SK-N-SH (cell line): ENCODE measurements at regions not wholly inside any gene's neighbourhood (a gene's known extent, or its start where the extent isn't known, plus 50 kb on each side); places are given as distances from the start of the nearest gene placed in this dataset.

ENCODE experiments used
- CTCF ChIA-PET: fragments of 300-600, 350-600 bp; formaldehyde crosslinking; extraction: SDS; loops from one replicate; lab custom pipeline; 2021; lab: Yijun Ruan, JAX
- POLR2A ChIA-PET: fragments of 350-600 bp; sonication (Branson Sonifier 250); formaldehyde crosslinking; extraction: SDS; loops from one replicate; lab custom pipeline; 2020; ENCODE audit warnings: antibody characterized with exemption, inconsistent platforms; lab: Yijun Ruan, JAX
- DNase-seq: peaks from one replicate; pipeline ENCODE4 v3.0.0; 2012
- H2AFZ ChIP-seq: fragments of 200-600 bp; sonication (generic); 2 replicates; pipeline ENCODE4 v1.8.1; 2016; ENCODE audit warnings: antibody characterized with exemption, mild to moderate bottlenecking, low read depth
- H3F3A ChIP-seq: fragments of 200-600 bp; sonication (generic); replicated peaks from 2 replicates; pipeline ENCODE3; 2016; ENCODE audit warnings: antibody characterized with exemption, mild to moderate bottlenecking; ENCODE audit not compliant: insufficient read depth
- H3K27ac ChIP-seq, 2 experiments: fragments of 200-500 bp in 1 of 2; fragments of 200-600 bp in 1 of 2; sonication (Bioruptor generic) in 1 of 2; sonication (generic), shearing (Covaris generic) in 1 of 2; 2 replicates each; pipeline versions ENCODE4 v1.5.1 to v1.6.1; 2014 to 2016; ENCODE audit warnings: low read depth in 2 of 2, inconsistent platforms in 1 of 2, low read length in 1 of 2, mild to moderate bottlenecking in 1 of 2, mixed read lengths in 1 of 2
- H3K27me3 ChIP-seq: fragments of 200-600 bp; sonication (generic), shearing (Covaris generic); 2 replicates; pipeline ENCODE4 v1.6.1; 2016; ENCODE audit warnings: mixed run types; ENCODE audit not compliant: insufficient read depth
- H3K36me3 ChIP-seq, 2 experiments: fragments of 200-500 bp in 1 of 2; fragments of 200-600 bp in 1 of 2; sonication (Bioruptor generic) in 1 of 2; sonication (generic) in 1 of 2; replicated peaks in 1 of 2; 2 replicates each; pipeline versions ENCODE3 to v1.5.1; 2014 to 2016; ENCODE audit warnings: low read length in 1 of 2, mild to moderate bottlenecking in 1 of 2; ENCODE audit not compliant: insufficient read depth in 2 of 2, control insufficient read depth in 1 of 2
- H3K4me1 ChIP-seq, 2 experiments: fragments of 200-500 bp in 1 of 2; fragments of 200-600 bp in 1 of 2; sonication (Bioruptor generic) in 1 of 2; sonication (generic), shearing (Covaris generic) in 1 of 2; 2 replicates each; pipeline versions ENCODE4 v1.5.1 to v1.6.1; 2014 to 2016; ENCODE audit warnings: low read depth in 1 of 2, low read length in 1 of 2, mixed run types in 1 of 2; ENCODE audit not compliant: insufficient read depth in 2 of 2, control insufficient read depth in 1 of 2
- H3K4me2 ChIP-seq: fragments of 200-600 bp; sonication (generic), shearing (Covaris generic); 2 replicates; pipeline ENCODE4 v1.6.1; 2017; ENCODE audit warnings: mixed run types
- H3K4me3 ChIP-seq, 2 experiments: fragments of 200-500 bp in 1 of 2; fragments of 200-600 bp in 1 of 2; sonication (Bioruptor generic) in 1 of 2; sonication (generic), shearing (Covaris generic) in 1 of 2; 2 replicates each; pipeline versions ENCODE4 v1.5.1 to v1.8.1; 2014 to 2016; ENCODE audit warnings: low read depth in 2 of 2, inconsistent platforms in 1 of 2, low read length in 1 of 2, mild to moderate bottlenecking in 1 of 2, mixed read lengths in 1 of 2, moderate library complexity in 1 of 2
- H3K79me2 ChIP-seq: fragments of 200-600 bp; sonication (generic); 2 replicates; pipeline ENCODE4 v1.8.1; 2017; ENCODE audit warnings: mild to moderate bottlenecking; ENCODE audit not compliant: insufficient read depth
- H3K9ac ChIP-seq: fragments of 200-600 bp; sonication (generic); 2 replicates; pipeline ENCODE4 v1.6.1; 2017; ENCODE audit warnings: mixed run types
- H3K9me2 ChIP-seq: fragments of 200-600 bp; sonication (generic); 2 replicates; pipeline ENCODE4 v1.6.1; 2017; ENCODE audit warnings: mixed run types
- H3K9me3 ChIP-seq: fragments of 200-600 bp; sonication (generic); 2 replicates; pipeline ENCODE4 v1.6.1; 2017; ENCODE audit warnings: mixed run types, mild to moderate bottlenecking, moderate library complexity
- H4K20me1 ChIP-seq: fragments of 200-600 bp; sonication (generic); 2 replicates; pipeline ENCODE4 v1.6.1; 2017; ENCODE audit warnings: mild to moderate bottlenecking, mixed run types; ENCODE audit not compliant: insufficient read depth
- CHD2 ChIP-seq: fragments of 150-350 bp; IDR thresholded peaks from 2 replicates; pipeline ENCODE4 v1.6.1; 2018; ENCODE audit warnings: low read length; ENCODE audit not compliant: partially characterized antibody
- ELF1 ChIP-seq: IDR thresholded peaks from 2 replicates; pipeline ENCODE4 v1.4.0; 2012
- EP300 ChIP-seq, 2 experiments: IDR thresholded peaks; 2 replicates each; pipeline versions ENCODE4 v1.4.0 to v1.6.1; 2012; ENCODE audit warnings: borderline replicate concordance in 1 of 2, low read depth in 1 of 2, low read length in 1 of 2
- FOSL2 ChIP-seq: IDR thresholded peaks from 2 replicates; pipeline ENCODE4 v1.4.0; 2012; ENCODE audit warnings: low read depth, mild to moderate bottlenecking, moderate library complexity, borderline replicate concordance
- FOXJ3 ChIP-seq: sonication (generic); formaldehyde crosslinking; IDR thresholded peaks from 2 replicates; pipeline ENCODE4 v1.5.1; 2020; ENCODE audit warnings: mild to moderate bottlenecking, missing genetic modification reagents
- FOXM1 ChIP-seq: IDR thresholded peaks from 2 replicates; pipeline ENCODE4 v1.4.0; 2012; ENCODE audit warnings: low read depth, mild to moderate bottlenecking
- GABPA ChIP-seq: IDR thresholded peaks from 2 replicates; pipeline ENCODE4 v1.4.0; 2012; ENCODE audit warnings: low read depth, mild to moderate bottlenecking
- GATA2 ChIP-seq: sonication (generic); formaldehyde crosslinking; IDR thresholded peaks from 2 replicates; pipeline ENCODE4 v1.5.0; 2020; ENCODE audit warnings: mild to moderate bottlenecking, missing genetic modification reagents
- MXI1 ChIP-seq: IDR thresholded peaks from 2 replicates; pipeline ENCODE4 v1.6.1; 2012; ENCODE audit warnings: mild to moderate bottlenecking, low read depth, low read length, improper control_type of control experiment
- NRF1 ChIP-seq: IDR thresholded peaks from 2 replicates; pipeline ENCODE4 v1.6.1; 2012; ENCODE audit warnings: low read depth, mild to moderate bottlenecking, low read length
- RAD21 ChIP-seq: IDR thresholded peaks from 2 replicates; pipeline ENCODE4 v1.6.1; 2012; ENCODE audit warnings: mild to moderate bottlenecking, low read length
- RCOR1 ChIP-seq: fragments of 150-350 bp; IDR thresholded peaks from 2 replicates; pipeline ENCODE4 v1.6.1; 2017; ENCODE audit warnings: antibody characterized with exemption, low read length
- TAF1 ChIP-seq: IDR thresholded peaks from 2 replicates; pipeline ENCODE4 v1.6.1; 2012; ENCODE audit warnings: low read depth, mild to moderate bottlenecking, low read length, moderate library complexity, borderline replicate concordance
- TEAD4 ChIP-seq: IDR thresholded peaks from 2 replicates; pipeline ENCODE4 v1.4.0; 2012; ENCODE audit warnings: mild to moderate bottlenecking, borderline replicate concordance; ENCODE audit not compliant: insufficient read depth
- USF1 ChIP-seq: IDR thresholded peaks from 2 replicates; pipeline ENCODE4 v1.4.0; 2012; ENCODE audit warnings: low read depth, borderline replicate concordance
- TF ChIP-seq, protein P1 (sequence below): fragments of 200-600 bp; sonication (generic); IDR thresholded peaks from 2 replicates; pipeline ENCODE4 v1.6.1; 2017; ENCODE audit warnings: antibody characterized with exemption, mild to moderate bottlenecking, moderate library complexity
- TF ChIP-seq, protein P2 (sequence below): fragments of 150-350 bp; IDR thresholded peaks from 2 replicates; pipeline ENCODE4 v1.6.1; 2016; ENCODE audit warnings: mild to moderate bottlenecking, low read depth, low read length
- TF ChIP-seq, protein P3 (sequence below): IDR thresholded peaks from 2 replicates; pipeline ENCODE4 v1.6.1; 2012; ENCODE audit warnings: mild to moderate bottlenecking, low read depth, low read length, moderate library complexity

GRCh38 chr4:26094911-26095310 lies 180.9 kb downstream of the SMIM20 start (continued):
- TF ChIP-seq, protein P1, sequence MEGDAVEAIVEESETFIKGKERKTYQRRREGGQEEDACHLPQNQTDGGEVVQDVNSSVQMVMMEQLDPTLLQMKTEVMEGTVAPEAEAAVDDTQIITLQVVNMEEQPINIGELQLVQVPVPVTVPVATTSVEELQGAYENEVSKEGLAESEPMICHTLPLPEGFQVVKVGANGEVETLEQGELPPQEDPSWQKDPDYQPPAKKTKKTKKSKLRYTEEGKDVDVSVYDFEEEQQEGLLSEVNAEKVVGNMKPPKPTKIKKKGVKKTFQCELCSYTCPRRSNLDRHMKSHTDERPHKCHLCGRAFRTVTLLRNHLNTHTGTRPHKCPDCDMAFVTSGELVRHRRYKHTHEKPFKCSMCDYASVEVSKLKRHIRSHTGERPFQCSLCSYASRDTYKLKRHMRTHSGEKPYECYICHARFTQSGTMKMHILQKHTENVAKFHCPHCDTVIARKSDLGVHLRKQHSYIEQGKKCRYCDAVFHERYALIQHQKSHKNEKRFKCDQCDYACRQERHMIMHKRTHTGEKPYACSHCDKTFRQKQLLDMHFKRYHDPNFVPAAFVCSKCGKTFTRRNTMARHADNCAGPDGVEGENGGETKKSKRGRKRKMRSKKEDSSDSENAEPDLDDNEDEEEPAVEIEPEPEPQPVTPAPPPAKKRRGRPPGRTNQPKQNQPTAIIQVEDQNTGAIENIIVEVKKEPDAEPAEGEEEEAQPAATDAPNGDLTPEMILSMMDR = no peak
- TF ChIP-seq TEAD4 (no peak), FOXM1 (no peak), RCOR1 (no peak)

GRCh38 chr4:26099967-26100366 lies 185.9 kb downstream of the SMIM20 start:
- Histone ChIP-seq H3K27me3 (no peaks in the 10 kb centered on the region; the same call in 1 of the 2 replicates), H3K4me2 (no peak overlapping the region), H3K4me3 (no peak overlapping the region), H3K27ac (no peak overlapping the region), H3K9me3 (no peaks in the 10 kb centered on the region), H3K9ac (no peak overlapping the region), H3K4me1 (no peaks in the 10 kb centered on the region), H3K79me2 (no peaks in the 10 kb centered on the region), H2AFZ (no peak overlapping the region), H4K20me1 (no peaks in the 10 kb centered on the region), H3F3A (no peaks in the 10 kb centered on the region), H3K9me2 (no peaks in the 10 kb centered on the region), H3K36me3 (no peaks in the 10 kb centered on the region)
- CTCF ChIA-PET = interaction anchor here (1.0 to 1.4 kb wide), 2 partner anchors 11 to 18 kb away, joined by 3 read pairs; no protein-coding TSS in a partner anchor
- TF ChIP-seq GABPA = no peak
- no peak for TF ChIP-seq FOSL2
- TF ChIP-seq, protein P2, sequence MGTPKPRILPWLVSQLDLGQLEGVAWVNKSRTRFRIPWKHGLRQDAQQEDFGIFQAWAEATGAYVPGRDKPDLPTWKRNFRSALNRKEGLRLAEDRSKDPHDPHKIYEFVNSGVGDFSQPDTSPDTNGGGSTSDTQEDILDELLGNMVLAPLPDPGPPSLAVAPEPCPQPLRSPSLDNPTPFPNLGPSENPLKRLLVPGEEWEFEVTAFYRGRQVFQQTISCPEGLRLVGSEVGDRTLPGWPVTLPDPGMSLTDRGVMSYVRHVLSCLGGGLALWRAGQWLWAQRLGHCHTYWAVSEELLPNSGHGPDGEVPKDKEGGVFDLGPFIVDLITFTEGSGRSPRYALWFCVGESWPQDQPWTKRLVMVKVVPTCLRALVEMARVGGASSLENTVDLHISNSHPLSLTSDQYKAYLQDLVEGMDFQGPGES = no peak
- no peak for TF ChIP-seq ELF1
- no peak for TF ChIP-seq FOXM1
- TF ChIP-seq MXI1 = no peak
- TF ChIP-seq GATA2 (CRISPR knock-in tag) = no peak
- no peak for TF ChIP-seq NRF1
- TF ChIP-seq, protein P3, sequence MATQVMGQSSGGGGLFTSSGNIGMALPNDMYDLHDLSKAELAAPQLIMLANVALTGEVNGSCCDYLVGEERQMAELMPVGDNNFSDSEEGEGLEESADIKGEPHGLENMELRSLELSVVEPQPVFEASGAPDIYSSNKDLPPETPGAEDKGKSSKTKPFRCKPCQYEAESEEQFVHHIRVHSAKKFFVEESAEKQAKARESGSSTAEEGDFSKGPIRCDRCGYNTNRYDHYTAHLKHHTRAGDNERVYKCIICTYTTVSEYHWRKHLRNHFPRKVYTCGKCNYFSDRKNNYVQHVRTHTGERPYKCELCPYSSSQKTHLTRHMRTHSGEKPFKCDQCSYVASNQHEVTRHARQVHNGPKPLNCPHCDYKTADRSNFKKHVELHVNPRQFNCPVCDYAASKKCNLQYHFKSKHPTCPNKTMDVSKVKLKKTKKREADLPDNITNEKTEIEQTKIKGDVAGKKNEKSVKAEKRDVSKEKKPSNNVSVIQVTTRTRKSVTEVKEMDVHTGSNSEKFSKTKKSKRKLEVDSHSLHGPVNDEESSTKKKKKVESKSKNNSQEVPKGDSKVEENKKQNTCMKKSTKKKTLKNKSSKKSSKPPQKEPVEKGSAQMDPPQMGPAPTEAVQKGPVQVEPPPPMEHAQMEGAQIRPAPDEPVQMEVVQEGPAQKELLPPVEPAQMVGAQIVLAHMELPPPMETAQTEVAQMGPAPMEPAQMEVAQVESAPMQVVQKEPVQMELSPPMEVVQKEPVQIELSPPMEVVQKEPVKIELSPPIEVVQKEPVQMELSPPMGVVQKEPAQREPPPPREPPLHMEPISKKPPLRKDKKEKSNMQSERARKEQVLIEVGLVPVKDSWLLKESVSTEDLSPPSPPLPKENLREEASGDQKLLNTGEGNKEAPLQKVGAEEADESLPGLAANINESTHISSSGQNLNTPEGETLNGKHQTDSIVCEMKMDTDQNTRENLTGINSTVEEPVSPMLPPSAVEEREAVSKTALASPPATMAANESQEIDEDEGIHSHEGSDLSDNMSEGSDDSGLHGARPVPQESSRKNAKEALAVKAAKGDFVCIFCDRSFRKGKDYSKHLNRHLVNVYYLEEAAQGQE = no peak
- no peak for TF ChIP-seq TEAD4
- no peak for TF ChIP-seq RAD21
- no peak for TF ChIP-seq TAF1
- TF ChIP-seq USF1 = no peak
- no peak for TF ChIP-seq CHD2
- no peak for TF ChIP-seq EP300 (IDR thresholded peaks at IDR 0.05; ENCODE audit: borderline replicate concordance in 1 of 2, low read depth in 1 of 2, low read length in 1 of 2)
- no peak for TF ChIP-seq FOXJ3
- POLR2A ChIA-PET = interaction anchor here (0.7 kb wide), 1 partner anchor 40 kb away, joined by 3 read pairs; no protein-coding TSS in a partner anchor
- DNase-seq = no peak
